HepG2 (cell line): ENCODE measurements at regions not wholly inside any gene's neighbourhood (a gene's known extent, or its start where the extent isn't known, plus 50 kb on each side); places are given as distances from the start of the nearest gene placed in this dataset.

ENCODE experiments used
- AHR ChIP-seq: IDR thresholded peaks from 2 replicates; pipeline ENCODE4 v1.6.1; 2018; ENCODE audit warnings: missing genetic modification reagents, missing compliant biosample characterization
- GABPB1 ChIP-seq: IDR thresholded peaks from 2 replicates; pipeline ENCODE4 v1.6.1; 2016; ENCODE audit warnings: mild to moderate bottlenecking, missing genetic modification reagents, moderate library complexity, missing compliant biosample characterization
- GLI4 ChIP-seq: sonication (generic); formaldehyde crosslinking; IDR thresholded peaks from 2 replicates; pipeline ENCODE4 v1.5.1; 2020; ENCODE audit warnings: missing genetic modification reagents, mild to moderate bottlenecking, moderate library complexity, borderline replicate concordance
- GMEB1 ChIP-seq: sonication (generic); formaldehyde crosslinking; IDR thresholded peaks from 2 replicates; pipeline ENCODE4 v1.5.1; 2020; ENCODE audit warnings: missing genetic modification reagents, mild to moderate bottlenecking, borderline replicate concordance
- JUN ChIP-seq: sonication (generic); formaldehyde crosslinking; IDR thresholded peaks from 2 replicates; pipeline ENCODE4 v1.4.0; 2020; ENCODE audit warnings: mild to moderate bottlenecking, missing genetic modification reagents
- LBX2 ChIP-seq: sonication (generic); formaldehyde crosslinking; IDR thresholded peaks from 2 replicates; pipeline ENCODE4 v1.5.0; 2020; ENCODE audit warnings: missing genetic modification reagents, mild to moderate bottlenecking, borderline replicate concordance
- MAFF ChIP-seq: IDR thresholded peaks from 2 replicates; pipeline ENCODE4 v1.6.1; 2011; ENCODE audit warnings: low read depth, low read length, improper control_type of control experiment
- MEIS2 ChIP-seq: sonication (generic); formaldehyde crosslinking; IDR thresholded peaks from 2 replicates; pipeline ENCODE4 v1.9.0; 2021; ENCODE audit warnings: mild to moderate bottlenecking, missing genetic modification reagents
- MTF1 ChIP-seq: sonication (generic); formaldehyde crosslinking; IDR thresholded peaks from 2 replicates; pipeline ENCODE4 v1.5.0; 2020; ENCODE audit warnings: missing genetic modification reagents
- NR2C2 ChIP-seq: sonication (generic); formaldehyde crosslinking; IDR thresholded peaks from 2 replicates; pipeline ENCODE4 v1.4.0; 2020; ENCODE audit warnings: missing genetic modification reagents, mild to moderate bottlenecking, moderate library complexity, borderline replicate concordance
- PHF20 ChIP-seq: sonication (generic); formaldehyde crosslinking; IDR thresholded peaks from 2 replicates; pipeline ENCODE4 v1.5.0; 2020; ENCODE audit warnings: mild to moderate bottlenecking, missing genetic modification reagents
- POLR2A ChIP-seq, 2 experiments: IDR thresholded peaks; 2 replicates each; pipeline ENCODE4 v1.6.1; 2011; ENCODE audit warnings: low read depth in 2 of 2, low read length in 2 of 2, mild to moderate bottlenecking in 1 of 2, moderate library complexity in 1 of 2; ENCODE audit not compliant: insufficient read depth in 1 of 2
- SALL2 ChIP-seq: sonication (generic); formaldehyde crosslinking; IDR thresholded peaks from 2 replicates; pipeline ENCODE4 v1.8.1; 2023; ENCODE audit warnings: mild to moderate bottlenecking, missing genetic modification reagents, inconsistent platforms
- SIX4 ChIP-seq: sonication (generic); formaldehyde crosslinking; IDR thresholded peaks from 2 replicates; pipeline ENCODE4 v1.4.0; 2020; ENCODE audit warnings: missing genetic modification reagents
- TFDP1 ChIP-seq: IDR thresholded peaks from 2 replicates; pipeline ENCODE4 v1.6.1; 2016; ENCODE audit warnings: missing compliant biosample characterization, missing genetic modification reagents, borderline replicate concordance
- TRIM24 ChIP-seq: sonication (generic); formaldehyde crosslinking; IDR thresholded peaks from 2 replicates; pipeline ENCODE4 v1.8.0; 2022; ENCODE audit warnings: mild to moderate bottlenecking, missing genetic modification reagents
- U2AF2 ChIP-seq: fragments of 200-400 bp; formaldehyde crosslinking; IDR thresholded peaks from 2 replicates; pipeline ENCODE4 v1.6.1; 2017; ENCODE audit warnings: low read depth, mild to moderate bottlenecking, low read length
- UBTF ChIP-seq: sonication (generic); formaldehyde crosslinking; IDR thresholded peaks from 2 replicates; pipeline ENCODE4 v1.4.0; 2020; ENCODE audit warnings: mild to moderate bottlenecking, missing genetic modification reagents
- ZFP36 ChIP-seq: fragments of 150-350 bp; IDR thresholded peaks from 2 replicates; pipeline ENCODE4 v1.6.1; 2018; ENCODE audit warnings: borderline replicate concordance, low read length, low read depth; ENCODE audit not compliant: partially characterized antibody
- ZNF777 ChIP-seq: sonication (generic); formaldehyde crosslinking; IDR thresholded peaks from 2 replicates; pipeline ENCODE4 v1.4.0; 2020; ENCODE audit warnings: missing genetic modification reagents
- ZNF839 ChIP-seq: sonication (generic); formaldehyde crosslinking; IDR thresholded peaks from 2 replicates; pipeline ENCODE4 v1.4.0; 2020; ENCODE audit warnings: missing genetic modification reagents, mild to moderate bottlenecking, borderline replicate concordance
- TF ChIP-seq, protein P1 (sequence below): sonication (generic); formaldehyde crosslinking; IDR thresholded peaks from 2 replicates; pipeline ENCODE4 v1.5.1; 2020; ENCODE audit warnings: missing genetic modification reagents, mild to moderate bottlenecking, borderline replicate concordance

DNA sequence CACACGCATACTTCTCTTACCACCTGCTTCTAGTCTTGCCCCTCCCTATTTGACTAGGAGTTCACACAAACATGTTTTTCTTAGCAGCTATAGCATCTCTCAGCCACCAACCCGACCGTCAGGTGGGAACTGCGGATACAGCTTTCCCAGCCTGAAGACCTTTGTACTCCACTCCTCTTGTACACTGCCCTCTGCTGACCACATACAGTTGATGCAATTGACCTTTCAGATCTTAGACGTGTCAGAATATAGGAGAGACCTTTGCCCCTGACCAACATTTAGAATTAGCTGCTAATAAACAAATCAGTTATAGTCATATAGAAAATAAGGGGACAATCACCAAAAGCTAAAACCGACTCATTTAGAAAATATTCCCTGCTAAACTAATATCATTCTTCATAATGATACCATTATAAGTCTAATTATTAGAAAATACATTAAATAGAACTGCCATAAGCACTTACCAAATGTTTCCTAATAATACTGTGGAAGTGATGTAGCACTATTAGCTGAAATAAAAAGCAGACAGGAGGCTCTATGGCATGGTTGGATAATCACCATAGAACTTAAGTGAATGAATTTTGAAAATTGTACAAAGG lies 208.4 kb downstream of the RAD51AP2 start (continued):
- no peak for TF ChIP-seq MTF1 (CRISPR knock-in tag)
- TF ChIP-seq GABPB1 = no peak
- TF ChIP-seq UBTF (CRISPR knock-in tag) = no peak
- TF ChIP-seq ZFP36 = peak; percentile 24
- no peak for TF ChIP-seq TFDP1 (CRISPR knock-in tag)
- TF ChIP-seq GMEB1 (CRISPR knock-in tag) = no peak
- peak; percentile 80 for TF ChIP-seq ZNF777
- no peak for TF ChIP-seq NR2C2 (CRISPR knock-in tag)
- TF ChIP-seq MEIS2 (CRISPR knock-in tag) = no peak
- TF ChIP-seq MAFF = no peak
- no peak for TF ChIP-seq ZNF839 (CRISPR knock-in tag)
- TF ChIP-seq SALL2 (CRISPR knock-in tag) = no peak
- no peak for TF ChIP-seq LBX2 (CRISPR knock-in tag)
- TF ChIP-seq JUN = no peak
- TF ChIP-seq PHF20 (CRISPR knock-in tag) = no peak
- TF ChIP-seq U2AF2 = no peak
- TF ChIP-seq AHR (CRISPR knock-in tag) = no peak
- TF ChIP-seq, protein P1, sequence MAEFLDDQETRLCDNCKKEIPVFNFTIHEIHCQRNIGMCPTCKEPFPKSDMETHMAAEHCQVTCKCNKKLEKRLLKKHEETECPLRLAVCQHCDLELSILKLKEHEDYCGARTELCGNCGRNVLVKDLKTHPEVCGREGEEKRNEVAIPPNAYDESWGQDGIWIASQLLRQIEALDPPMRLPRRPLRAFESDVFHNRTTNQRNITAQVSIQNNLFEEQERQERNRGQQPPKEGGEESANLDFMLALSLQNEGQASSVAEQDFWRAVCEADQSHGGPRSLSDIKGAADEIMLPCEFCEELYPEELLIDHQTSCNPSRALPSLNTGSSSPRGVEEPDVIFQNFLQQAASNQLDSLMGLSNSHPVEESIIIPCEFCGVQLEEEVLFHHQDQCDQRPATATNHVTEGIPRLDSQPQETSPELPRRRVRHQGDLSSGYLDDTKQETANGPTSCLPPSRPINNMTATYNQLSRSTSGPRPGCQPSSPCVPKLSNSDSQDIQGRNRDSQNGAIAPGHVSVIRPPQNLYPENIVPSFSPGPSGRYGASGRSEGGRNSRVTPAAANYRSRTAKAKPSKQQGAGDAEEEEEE (CRISPR knock-in tag) = no peak
- TF ChIP-seq GLI4 (CRISPR knock-in tag) = no peak
- TF ChIP-seq SIX4 (CRISPR knock-in tag) = no peak
- no peak for TF ChIP-seq TRIM24 (CRISPR knock-in tag)
- no peak for TF ChIP-seq POLR2A (IDR thresholded peaks at IDR 0.05; ENCODE audit: insufficient read depth in 1 of 2, low read depth in 2 of 2, low read length in 2 of 2)
